ENCODE measurements at regions not wholly inside any gene's neighbourhood (a gene's known extent, or its start where the extent isn't known, plus 50 kb on each side); places are given as distances from the start of the nearest gene placed in this dataset.

GRCh38 chr13:110798081-110798994 lies 84.8 kb downstream of the ING1 start:
- TF ChIP-seq CTCF (IDR thresholded peaks at IDR 0.05; ENCODE audit: control insufficient read depth, extremely low read depth, insufficient read depth): no peak
- no peak overlapping the region for H3K4me3 ChIP-seq (ENCODE audit: low read depth, low read length)
- no peak for DNase-seq (ENCODE audit: low read depth)

DNA sequence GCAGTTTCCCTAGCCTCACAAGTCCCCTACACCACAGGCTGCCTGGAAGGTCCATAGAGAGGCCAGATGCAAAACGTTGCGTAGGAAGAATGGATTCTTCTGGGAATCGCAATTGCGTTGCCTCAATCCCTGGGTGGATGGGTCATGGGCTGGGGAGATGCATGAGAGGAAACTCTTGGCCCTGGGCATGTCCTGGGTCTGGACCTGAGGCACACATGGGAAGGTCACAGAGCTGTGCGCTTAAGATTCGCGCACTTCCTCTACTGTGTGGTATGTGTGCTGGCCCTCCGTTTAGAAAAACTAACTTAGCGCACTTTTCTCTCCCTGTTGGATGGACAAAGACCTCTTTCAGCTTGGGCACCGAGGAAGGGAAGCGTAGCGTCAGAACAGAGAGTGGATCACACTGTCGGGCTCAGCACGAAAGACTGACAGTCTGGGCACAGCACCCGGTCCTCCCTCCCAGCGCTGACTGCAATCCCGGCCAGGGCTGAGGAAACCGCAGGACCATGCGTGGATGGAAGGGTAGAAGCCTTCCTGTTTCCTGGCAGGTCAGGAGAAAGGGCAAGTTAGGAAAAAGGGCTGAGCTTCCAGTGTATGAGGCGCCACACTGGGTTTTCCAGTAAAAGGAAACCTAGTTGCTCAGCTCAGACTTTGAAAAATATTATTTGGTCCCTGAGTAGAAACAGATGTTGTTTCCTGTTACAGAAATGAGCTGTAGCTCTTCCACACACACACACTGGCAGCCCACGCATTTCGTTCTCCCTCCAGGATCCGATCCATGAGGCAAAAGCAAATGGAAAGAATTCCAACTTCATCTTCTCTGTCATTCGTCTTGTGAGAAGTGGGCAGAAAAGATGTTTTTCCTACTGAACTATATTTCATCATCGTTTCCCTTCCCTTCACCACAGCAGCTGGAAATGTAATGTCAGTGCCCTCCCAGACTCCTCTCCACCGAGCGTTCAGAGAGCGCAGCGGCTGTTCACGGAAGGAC lies 86.0 kb downstream of the ING1 start:
- no peak overlapping the region for H3K4me3 ChIP-seq (ENCODE audit: low read depth, low read length)
- no peak for TF ChIP-seq CTCF (IDR thresholded peaks at IDR 0.05; ENCODE audit: control insufficient read depth, extremely low read depth, insufficient read depth)
- no peak for DNase-seq (ENCODE audit: low read depth)

- no peak for DNase-seq (ENCODE audit: low read depth)
- no peak overlapping the region for H3K4me3 ChIP-seq (ENCODE audit: low read depth, low read length)
- TF ChIP-seq CTCF (IDR thresholded peaks at IDR 0.05; ENCODE audit: control insufficient read depth, extremely low read depth, insufficient read depth): no peak
Observed at GRCh38 chr13:110801044-110801443, 87.5 kb downstream of the ING1 start.

GRCh38 chr13:110802260-110802659 lies 88.8 kb downstream of the ING1 start:
- no peak for TF ChIP-seq CTCF (IDR thresholded peaks at IDR 0.05; ENCODE audit: control insufficient read depth, extremely low read depth, insufficient read depth)
- no peak overlapping the region for H3K4me3 ChIP-seq (ENCODE audit: low read depth, low read length)
- no peak for DNase-seq (ENCODE audit: low read depth)

GRCh38 chr13:110806636-110807035 lies 93.1 kb downstream of the ING1 start:
- H3K4me3 ChIP-seq (ENCODE audit: low read depth, low read length): no peak overlapping the region
- no peak for DNase-seq (ENCODE audit: low read depth)
- no peak for TF ChIP-seq CTCF (IDR thresholded peaks at IDR 0.05; ENCODE audit: control insufficient read depth, extremely low read depth, insufficient read depth)

- DNase-seq (ENCODE audit: low read depth): no peak
- H3K4me3 ChIP-seq (ENCODE audit: low read depth, low read length): no peak overlapping the region
- TF ChIP-seq CTCF (IDR thresholded peaks at IDR 0.05; ENCODE audit: control insufficient read depth, extremely low read depth, insufficient read depth): no peak
Observed at GRCh38 chr13:110807546-110807945, 94.0 kb downstream of the ING1 start.
